ENCODE measurements at regions not wholly inside any gene's neighbourhood (a gene's known extent, or its start where the extent isn't known, plus 50 kb on each side); places are given as distances from the start of the nearest gene placed in this dataset.

- TF ChIP-seq CTCF (IDR thresholded peaks at IDR 0.05; ENCODE audit: poor library complexity, severe bottlenecking): no peak
- TF ChIP-seq EZH2 (IDR thresholded peaks at IDR 0.05; ENCODE audit: borderline replicate concordance, insufficient read depth, low read length, poor library complexity, severe bottlenecking): no peak
- no peak for TF ChIP-seq SMC3 (conservative IDR thresholded peaks at IDR 0.05; ENCODE audit: poor library complexity)
- no peak for TF ChIP-seq POLR2AphosphoS5 (IDR thresholded peaks at IDR 0.05)
- TF ChIP-seq RAD21 (conservative IDR thresholded peaks at IDR 0.05): no peak
- no peak for TF ChIP-seq EP300 (conservative IDR thresholded peaks at IDR 0.05; ENCODE audit: poor library complexity, severe bottlenecking)
- TF ChIP-seq REST (IDR thresholded peaks at IDR 0.05; ENCODE audit: borderline replicate concordance): no peak
- no peak for TF ChIP-seq MXI1 (conservative IDR thresholded peaks at IDR 0.05; ENCODE audit: poor library complexity, severe bottlenecking)
- no peak for TF ChIP-seq TAF1 (IDR thresholded peaks at IDR 0.05; ENCODE audit: low read depth)
Observed at GRCh38 chr15:19956124-19956796, 585.3 kb downstream of the GOLGA6L6 start.

Data from neural cell (in vitro differentiated cells).